ENCODE measurements at regions not wholly inside any gene's neighbourhood (a gene's known extent, or its start where the extent isn't known, plus 50 kb on each side); places are given as distances from the start of the nearest gene placed in this dataset.

- Histone ChIP-seq H3K4me1 (replicated peaks; ENCODE audit: insufficient read depth) (peaks cover 34% of the 10 kb centered on the region), H2AFZ (no peak overlapping the region), H3K27me3 (ENCODE audit: insufficient read depth, low read depth) (no peaks in the 10 kb centered on the region), H3K4me2 (no peak overlapping the region), H3K9me3 (ENCODE audit: insufficient read depth, low read depth) (no peaks in the 10 kb centered on the region), H3K4me3 (no peak overlapping the region), H4K20me1 (ENCODE audit: insufficient read depth) (no peaks in the 10 kb centered on the region), H3F3A (ENCODE audit: insufficient read depth, low read depth) (peaks cover 14% of the 10 kb centered on the region; the same call in 1 of the 2 replicates), H3K9me2 (ENCODE audit: insufficient read depth) (no peaks in the 10 kb centered on the region), H3K27ac (no peak overlapping the region), H3K79me2 (ENCODE audit: low read depth) (no peaks in the 10 kb centered on the region), H3K36me3 (ENCODE audit: low read depth) (no peaks in the 10 kb centered on the region)
- TF ChIP-seq EZH2 (IDR thresholded peaks at IDR 0.05; ENCODE audit: low read depth), result no peak
- TF ChIP-seq, protein P1, sequence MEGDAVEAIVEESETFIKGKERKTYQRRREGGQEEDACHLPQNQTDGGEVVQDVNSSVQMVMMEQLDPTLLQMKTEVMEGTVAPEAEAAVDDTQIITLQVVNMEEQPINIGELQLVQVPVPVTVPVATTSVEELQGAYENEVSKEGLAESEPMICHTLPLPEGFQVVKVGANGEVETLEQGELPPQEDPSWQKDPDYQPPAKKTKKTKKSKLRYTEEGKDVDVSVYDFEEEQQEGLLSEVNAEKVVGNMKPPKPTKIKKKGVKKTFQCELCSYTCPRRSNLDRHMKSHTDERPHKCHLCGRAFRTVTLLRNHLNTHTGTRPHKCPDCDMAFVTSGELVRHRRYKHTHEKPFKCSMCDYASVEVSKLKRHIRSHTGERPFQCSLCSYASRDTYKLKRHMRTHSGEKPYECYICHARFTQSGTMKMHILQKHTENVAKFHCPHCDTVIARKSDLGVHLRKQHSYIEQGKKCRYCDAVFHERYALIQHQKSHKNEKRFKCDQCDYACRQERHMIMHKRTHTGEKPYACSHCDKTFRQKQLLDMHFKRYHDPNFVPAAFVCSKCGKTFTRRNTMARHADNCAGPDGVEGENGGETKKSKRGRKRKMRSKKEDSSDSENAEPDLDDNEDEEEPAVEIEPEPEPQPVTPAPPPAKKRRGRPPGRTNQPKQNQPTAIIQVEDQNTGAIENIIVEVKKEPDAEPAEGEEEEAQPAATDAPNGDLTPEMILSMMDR (conservative IDR thresholded peaks at IDR 0.05), result no peak
- no peak for DNase-seq
- CTCF ChIA-PET, result no interaction called here
- POLR2A ChIA-PET (ENCODE audit: unreplicated experiment), result no interaction called here
- no TSS peak for BruUV-seq (replicated peaks)
- intact Hi-C loops (cut with micrococcal nuclease; ENCODE audit: unreplicated experiment), result no loop called here
Measured at GRCh38 chr15:69802432-69802831, 295.3 kb downstream of the TLE3 start.

- BruUV-seq (replicated peaks), result no TSS peak
- no peak overlapping the region for H3K4me2 ChIP-seq
- ChIA-PET POLR2A (ENCODE audit: unreplicated experiment) (interaction anchor here (0.6 kb wide), 1 partner anchor 48 kb away, joined by 10 read pairs; no protein-coding TSS in a partner anchor), CTCF (no interaction called here)
- H3K36me3 ChIP-seq (ENCODE audit: low read depth), result no peaks in the 10 kb centered on the region
- no peak for DNase-seq
- no peaks in the 10 kb centered on the region for H3K9me3 ChIP-seq (ENCODE audit: insufficient read depth, low read depth)
- no peaks in the 10 kb centered on the region for H4K20me1 ChIP-seq (ENCODE audit: insufficient read depth)
- no peak for TF ChIP-seq EZH2 (IDR thresholded peaks at IDR 0.05; ENCODE audit: low read depth)
- TF ChIP-seq, protein P1 (conservative IDR thresholded peaks at IDR 0.05), result no peak
- no peak overlapping the region for H3K4me3 ChIP-seq
- H3K4me1 ChIP-seq (replicated peaks; ENCODE audit: insufficient read depth), result peaks cover 30% of the 10 kb centered on the region
- H3K79me2 ChIP-seq (ENCODE audit: low read depth), result no peaks in the 10 kb centered on the region
- H3K9me2 ChIP-seq (ENCODE audit: insufficient read depth), result no peaks in the 10 kb centered on the region
- intact Hi-C loops (cut with micrococcal nuclease; ENCODE audit: unreplicated experiment), result loop anchor here (5.0 kb wide), 1 partner anchor 288 kb away; no protein-coding TSS in a partner anchor
- H2AFZ ChIP-seq, result no peak overlapping the region
- H3K27ac ChIP-seq, result no peak overlapping the region
- peaks cover 12% of the 10 kb centered on the region; the same call in 1 of the 2 replicates for H3F3A ChIP-seq (ENCODE audit: insufficient read depth, low read depth)
- H3K27me3 ChIP-seq (ENCODE audit: insufficient read depth, low read depth), result no peaks in the 10 kb centered on the region
Measured at GRCh38 chr15:69804786-69805185, 292.9 kb downstream of the TLE3 start.

- peak; percentile 47 to 85 for DNase-seq
- Histone ChIP-seq H3K27ac (no peak overlapping the region), H3K79me2 (ENCODE audit: low read depth) (no peaks in the 10 kb centered on the region), H3K4me2 (no peak overlapping the region), H3K36me3 (ENCODE audit: low read depth) (no peaks in the 10 kb centered on the region), H3K9me3 (ENCODE audit: insufficient read depth, low read depth) (no peaks in the 10 kb centered on the region), H3K4me1 (replicated peaks; ENCODE audit: insufficient read depth) (peaks cover 30% of the 10 kb centered on the region), H3K4me3 (no peak overlapping the region), H3K27me3 (ENCODE audit: insufficient read depth, low read depth) (no peaks in the 10 kb centered on the region), H3K9me2 (ENCODE audit: insufficient read depth) (no peaks in the 10 kb centered on the region), H2AFZ (no peak overlapping the region), H4K20me1 (ENCODE audit: insufficient read depth) (no peaks in the 10 kb centered on the region), H3F3A (ENCODE audit: insufficient read depth, low read depth) (peaks cover 12% of the 10 kb centered on the region; the same call in 1 of the 2 replicates)
- no peak for TF ChIP-seq EZH2 (IDR thresholded peaks at IDR 0.05; ENCODE audit: low read depth)
- TF ChIP-seq, protein P1 (conservative IDR thresholded peaks at IDR 0.05), result no peak
- POLR2A ChIA-PET (ENCODE audit: unreplicated experiment), result no interaction called here
- intact Hi-C loops (cut with micrococcal nuclease; ENCODE audit: unreplicated experiment), result loop anchor here (5.0 kb wide), 1 partner anchor 287 kb away; no protein-coding TSS in a partner anchor
- BruUV-seq (replicated peaks), result no TSS peak
- CTCF ChIA-PET, result no interaction called here
Measured at GRCh38 chr15:69805248-69805953, 292.3 kb downstream of the TLE3 start.

Data from PC-9 (cell line).